Activated CD4-positive, CD25-positive, alpha-beta regulatory T cell treated with anti-CD3 and anti-CD28 coated beads, Interleukin-2, amount 50 U/mL, for 72 hours (primary cell): ENCODE measurements at regions not wholly inside any gene's neighbourhood (a gene's known extent, or its start where the extent isn't known, plus 50 kb on each side); places are given as distances from the start of the nearest gene placed in this dataset.

Experiments used
- DNase-seq: peaks from one replicate; pipeline ENCODE4 v3.0.0; 2021

DNA sequence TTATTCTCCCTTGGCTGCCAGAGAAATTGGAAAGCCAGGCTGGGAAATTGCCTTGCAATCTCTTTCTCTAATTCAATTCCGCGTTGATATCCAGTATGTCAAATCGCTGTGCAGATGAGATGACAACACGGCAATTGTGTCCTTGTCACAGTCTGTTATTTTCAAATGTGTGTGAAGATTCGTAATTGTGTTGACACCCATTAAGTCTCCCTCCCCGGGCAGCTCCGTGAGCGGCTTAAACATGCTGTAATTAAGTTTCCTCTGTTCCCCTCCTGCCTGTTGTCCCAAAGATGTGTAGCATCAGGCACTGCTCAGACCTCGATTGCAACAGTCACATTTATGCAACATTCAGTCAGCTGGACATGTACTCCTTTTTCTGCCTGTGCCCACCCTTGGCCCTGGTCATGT, 209.5 kb downstream of the LPIN1 start:
- no peak for DNase-seq

DNA sequence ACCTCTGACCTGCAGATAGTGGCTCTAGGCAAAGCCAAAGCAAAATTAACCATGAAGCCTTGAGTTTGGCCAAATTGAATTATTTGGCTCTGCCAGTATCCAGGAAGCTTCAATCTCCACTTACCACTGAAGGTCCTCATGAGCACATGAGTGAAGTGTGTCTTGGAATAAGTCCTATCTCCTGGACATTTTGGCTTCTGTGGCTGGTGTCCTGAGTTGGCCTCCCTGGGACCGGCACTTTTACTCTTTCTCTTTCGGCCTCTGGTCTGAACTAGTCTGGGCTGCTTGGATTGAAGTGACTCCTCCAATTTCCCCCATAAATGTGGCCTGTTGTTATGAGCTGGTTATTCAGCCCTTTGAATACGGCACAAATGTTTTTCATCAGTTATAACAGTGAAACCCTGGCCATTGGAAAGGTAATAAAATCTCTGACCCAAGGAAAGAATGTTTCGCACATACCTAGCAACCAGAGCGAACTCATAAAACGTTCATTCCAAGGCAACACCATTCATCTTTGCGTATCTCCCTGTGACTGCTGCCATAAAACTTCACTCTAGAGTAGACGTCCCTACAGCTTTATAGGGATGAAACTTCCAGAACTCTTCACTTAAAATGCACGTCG, 216.4 kb downstream of the LPIN1 start:
- no peak for DNase-seq

DNA sequence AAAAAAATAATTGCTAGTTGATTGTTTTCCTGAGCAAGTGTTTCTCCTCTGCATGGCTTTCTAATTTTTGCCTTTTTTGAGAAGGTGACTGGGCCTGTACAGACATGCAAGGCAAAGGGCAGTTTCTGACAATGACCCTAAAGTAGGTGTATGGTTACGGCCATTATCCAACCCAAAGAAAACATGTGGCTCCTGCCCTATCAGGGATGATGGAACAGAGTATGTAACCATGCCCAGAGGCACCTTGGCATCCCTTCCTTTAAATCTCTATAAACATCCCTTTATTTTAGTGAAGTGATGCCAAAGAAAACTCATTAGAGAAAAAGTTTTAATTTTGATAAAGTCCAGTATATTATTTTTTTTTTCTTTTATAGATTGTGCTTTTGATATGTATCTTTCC, 217.5 kb downstream of the LPIN1 start:
- DNase-seq: no peak

DNA sequence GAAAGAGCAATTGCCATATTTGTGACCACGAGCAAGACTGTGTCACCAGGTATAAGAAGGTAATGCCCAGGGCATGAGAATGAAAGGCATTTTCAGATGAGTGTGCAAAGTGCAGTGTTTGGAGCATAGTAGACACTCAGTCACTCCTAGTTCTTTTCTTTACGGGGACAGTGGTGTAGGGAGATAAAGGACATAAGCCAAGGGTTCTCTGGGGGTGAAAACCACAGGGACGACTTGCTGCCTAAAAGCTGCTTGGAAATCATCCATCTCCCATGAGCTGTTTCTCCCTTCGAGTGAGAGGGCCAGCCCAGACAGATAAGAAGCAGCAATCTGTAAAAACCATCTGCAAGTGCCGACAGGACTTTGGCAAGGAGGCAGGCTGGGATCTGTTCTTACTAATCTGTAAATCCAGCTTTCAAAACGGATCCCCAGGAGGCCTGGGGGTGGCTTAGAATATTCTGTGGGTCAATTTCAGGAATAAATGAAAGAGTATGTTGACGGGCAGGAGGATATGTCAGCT, 221.6 kb downstream of the LPIN1 start:
- DNase-seq: no peak

DNA sequence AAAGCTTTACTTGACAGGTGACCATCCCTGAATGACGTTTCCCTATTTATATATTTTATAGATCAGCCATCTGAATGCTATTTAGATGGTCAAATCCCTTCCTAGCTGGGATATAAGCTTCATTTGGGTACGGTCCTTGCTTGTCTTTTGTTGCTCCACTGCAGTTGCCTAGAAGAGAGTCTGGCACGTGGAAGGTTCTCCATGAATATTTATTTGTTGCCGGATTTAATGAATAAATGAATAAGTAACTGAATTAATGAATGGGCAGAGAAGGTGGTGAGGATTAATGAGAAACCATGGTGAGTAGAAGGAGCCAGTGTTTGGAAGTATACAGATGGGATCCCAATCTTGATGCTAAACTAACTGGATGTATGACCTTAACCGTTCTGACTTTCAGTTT, 222.1 kb downstream of the LPIN1 start:
- DNase-seq: no peak

DNA sequence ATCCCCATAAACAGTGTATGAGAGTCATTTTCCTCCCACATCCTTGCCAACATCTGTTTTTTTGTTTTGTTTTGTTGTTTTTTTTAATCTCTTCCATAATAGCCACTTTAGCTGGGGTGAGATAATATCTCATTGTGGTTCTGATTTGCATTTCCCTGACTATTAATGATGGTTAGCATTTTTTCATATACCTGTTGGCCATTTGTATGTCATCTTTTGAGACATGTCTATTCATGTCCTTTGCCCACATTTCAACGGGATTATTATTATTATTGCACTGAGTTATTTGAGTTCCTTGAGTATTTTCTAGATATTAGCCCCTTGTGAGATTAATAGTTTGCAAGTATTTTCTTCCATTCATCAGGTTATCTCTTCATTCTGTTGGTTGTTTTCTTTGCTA, 223.3 kb downstream of the LPIN1 start:
- DNase-seq: no peak

DNA sequence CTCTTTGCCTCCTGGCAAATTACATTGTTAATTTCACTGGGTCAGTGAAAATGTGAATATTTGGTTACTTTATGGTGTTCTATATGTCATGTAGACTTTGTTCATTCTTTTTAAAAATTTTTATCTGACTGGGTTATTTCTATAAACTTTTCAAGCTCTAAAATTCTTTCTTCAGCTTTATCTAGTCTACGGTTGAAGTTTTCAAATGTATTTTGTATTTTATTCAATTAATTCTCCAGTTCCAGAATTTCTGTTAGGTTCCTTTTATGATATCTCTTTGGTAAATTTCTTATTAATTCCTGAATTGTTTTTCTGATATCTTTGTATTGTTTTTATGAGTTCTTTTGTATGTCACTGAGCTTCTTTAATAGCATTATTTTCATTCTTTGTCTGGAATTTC, 228.1 kb downstream of the LPIN1 start:
- DNase-seq: no peak

DNA sequence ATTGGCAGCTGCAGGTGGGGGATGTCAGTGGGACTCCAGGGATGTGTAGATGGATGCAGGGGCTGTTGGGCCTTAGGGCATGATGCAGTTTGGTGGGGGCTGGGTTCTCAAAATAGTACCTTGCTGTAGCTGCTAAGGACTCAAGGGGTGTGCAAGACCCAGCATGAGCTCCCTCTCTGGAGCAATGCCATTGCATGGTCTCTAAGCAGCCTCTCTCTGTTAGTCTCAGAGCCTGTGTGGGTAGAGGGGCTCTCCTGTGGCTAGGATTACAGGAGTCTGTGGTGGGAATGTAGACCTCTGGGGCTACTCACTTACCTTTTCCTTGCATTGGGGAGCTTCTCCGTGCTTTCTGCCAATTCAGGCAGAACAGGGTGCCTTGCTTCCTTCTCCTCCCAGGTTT, 228.9 kb downstream of the LPIN1 start:
- DNase-seq: no peak

DNA sequence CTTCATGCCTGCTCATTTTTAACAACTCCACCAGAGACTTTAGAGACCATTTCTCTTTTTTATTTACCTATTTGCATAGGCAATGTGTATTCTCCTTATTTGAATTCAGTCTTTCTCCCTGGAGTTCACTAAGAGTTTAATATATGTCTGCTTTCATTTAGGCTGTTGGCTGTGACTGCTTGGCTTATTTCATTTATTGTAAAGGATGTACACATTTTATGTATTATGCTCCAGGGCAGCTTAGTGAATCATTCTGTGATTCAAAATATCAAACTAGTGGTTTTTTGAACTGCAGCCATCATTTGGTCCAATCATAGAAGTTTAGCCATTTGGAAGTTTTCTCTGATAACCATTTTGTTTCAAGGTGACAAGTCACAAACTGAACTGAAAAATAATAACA, 229.6 kb downstream of the LPIN1 start:
- DNase-seq: no peak

DNA sequence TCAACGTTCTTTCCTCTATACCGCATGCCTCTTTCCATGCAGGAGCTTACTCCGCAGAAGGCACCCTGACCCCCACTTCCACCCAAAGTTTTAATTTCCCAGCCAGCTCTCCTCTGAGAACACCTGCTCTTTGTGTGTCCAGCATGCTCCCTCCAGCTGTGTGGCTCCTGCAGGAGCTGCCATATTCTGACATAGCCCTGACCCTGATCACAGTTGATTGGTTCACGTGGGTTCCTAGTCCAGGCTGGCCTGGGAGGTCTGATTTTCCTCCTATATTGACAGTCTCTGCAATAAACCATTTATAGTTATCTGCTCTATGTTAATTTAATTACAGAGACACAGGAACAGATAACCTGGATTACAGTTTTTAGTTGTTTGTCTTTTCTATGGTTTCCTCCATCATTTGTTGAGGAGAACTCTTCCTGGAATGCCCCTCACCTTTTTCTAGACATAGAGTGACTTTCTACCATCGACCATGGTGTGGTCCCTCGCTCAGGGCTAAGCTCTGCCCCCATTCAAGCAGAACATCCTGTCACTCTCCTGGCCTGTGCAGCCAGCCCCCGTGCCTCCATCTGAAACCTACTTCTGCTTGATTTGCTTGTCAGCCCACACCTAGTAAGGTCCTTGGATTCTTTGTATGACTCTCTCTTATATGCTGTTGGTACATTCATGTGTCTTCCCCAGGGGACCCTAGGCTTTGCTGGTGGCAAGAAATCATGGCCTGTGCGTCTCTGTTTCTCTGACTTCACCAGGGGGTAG, 231.5 kb downstream of the LPIN1 start:
- no peak for DNase-seq

DNA sequence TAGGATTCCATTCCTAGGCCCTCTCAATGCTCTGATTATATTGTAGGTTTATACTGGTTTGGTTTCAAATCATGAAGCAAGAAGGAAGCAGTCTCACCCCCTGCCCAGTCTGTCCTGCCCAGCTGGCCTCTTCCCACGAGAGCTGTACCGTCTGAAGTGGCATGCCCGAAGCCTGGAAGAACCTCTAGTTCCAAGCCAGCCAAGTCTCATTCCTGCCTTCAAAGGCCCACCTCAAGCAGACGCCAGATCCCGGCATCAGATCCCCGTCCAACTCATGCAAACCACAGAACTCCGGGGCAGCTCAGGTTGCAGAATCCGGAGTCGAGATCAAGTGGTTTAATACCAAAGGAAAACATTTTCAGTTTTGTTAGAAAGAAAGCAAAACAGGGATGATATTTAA, 234.4 kb downstream of the LPIN1 start:
- no peak for DNase-seq

DNA sequence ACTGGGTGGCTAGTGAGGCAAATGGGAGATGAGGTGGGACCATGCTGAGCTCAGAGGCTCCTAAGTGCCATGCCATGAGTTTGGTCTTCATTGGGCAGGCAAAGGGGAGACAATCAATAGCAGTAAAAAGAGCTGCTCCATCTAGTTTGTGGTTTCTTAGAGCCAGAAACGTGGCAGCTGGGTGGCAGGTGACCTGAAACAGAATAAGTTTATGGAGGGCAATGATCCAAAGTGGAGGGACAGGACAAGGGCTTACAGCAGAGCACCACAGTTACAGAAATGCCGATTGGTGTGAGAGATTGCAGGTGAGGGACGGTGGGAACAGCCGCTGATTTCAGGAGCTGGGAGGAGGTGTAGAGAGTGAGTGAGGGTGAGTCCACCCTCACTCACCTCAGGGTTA, 237.0 kb downstream of the LPIN1 start:
- no peak for DNase-seq

DNA sequence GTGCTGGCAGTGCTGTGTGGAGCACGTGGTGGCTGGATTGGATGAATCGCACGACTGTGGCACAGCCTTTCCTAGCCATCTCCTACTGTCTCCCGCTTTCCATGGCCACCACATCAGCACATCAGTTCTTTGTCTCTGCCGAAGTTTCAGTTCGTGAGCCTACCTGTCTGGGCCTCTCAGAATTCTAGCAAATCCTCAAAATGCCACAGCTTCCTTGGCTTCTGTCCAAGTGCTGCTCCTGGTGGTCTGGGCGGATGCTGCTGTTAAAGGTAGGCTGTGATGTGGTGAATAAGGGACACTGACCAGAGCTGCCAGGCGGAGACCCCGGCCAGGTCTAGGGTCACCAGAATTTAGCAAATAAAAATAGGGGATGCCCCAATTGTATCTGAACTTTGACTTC, 237.4 kb downstream of the LPIN1 start:
- no peak for DNase-seq

DNA sequence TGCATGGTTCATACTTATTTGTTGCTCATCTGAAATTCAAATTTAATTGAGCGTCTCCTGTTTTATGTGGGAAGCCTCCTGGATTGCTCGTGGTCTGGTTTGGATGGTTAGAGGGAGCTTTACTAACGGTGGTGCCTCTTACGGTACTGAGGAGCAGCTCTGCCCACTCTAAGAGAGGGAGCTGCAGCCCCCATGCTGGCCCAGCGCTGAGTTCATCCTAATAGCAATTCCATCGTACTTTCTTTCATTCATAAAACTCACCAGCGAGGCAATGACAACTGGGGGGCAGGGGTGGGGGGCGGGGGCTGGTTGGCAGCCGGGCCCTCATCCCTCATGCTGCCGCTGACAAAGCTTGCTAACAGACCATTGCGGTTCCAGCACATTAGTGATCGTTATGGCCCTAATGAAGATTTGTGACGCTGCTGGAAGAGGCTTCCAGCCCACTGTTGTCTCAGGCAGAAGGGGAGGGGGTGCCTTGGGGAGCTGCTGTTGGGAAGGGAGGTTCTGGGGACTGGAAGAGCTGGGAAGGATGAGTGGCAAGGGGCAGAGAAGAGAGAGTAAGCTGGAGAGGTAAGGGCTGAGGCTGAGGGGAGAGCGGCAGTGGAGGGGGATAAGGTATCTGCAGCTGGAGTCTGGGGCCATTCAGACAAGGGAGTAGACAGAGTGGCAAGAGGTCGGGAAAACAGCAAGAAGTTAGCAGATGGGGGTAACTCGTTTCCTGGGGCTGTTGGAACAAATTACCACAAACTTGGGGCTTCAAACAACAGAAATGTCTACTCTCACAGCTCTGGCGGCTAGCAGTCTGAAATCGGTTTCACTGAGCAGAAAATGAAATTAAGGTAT, 238.1 kb downstream of the LPIN1 start:
- DNase-seq: no peak

DNA sequence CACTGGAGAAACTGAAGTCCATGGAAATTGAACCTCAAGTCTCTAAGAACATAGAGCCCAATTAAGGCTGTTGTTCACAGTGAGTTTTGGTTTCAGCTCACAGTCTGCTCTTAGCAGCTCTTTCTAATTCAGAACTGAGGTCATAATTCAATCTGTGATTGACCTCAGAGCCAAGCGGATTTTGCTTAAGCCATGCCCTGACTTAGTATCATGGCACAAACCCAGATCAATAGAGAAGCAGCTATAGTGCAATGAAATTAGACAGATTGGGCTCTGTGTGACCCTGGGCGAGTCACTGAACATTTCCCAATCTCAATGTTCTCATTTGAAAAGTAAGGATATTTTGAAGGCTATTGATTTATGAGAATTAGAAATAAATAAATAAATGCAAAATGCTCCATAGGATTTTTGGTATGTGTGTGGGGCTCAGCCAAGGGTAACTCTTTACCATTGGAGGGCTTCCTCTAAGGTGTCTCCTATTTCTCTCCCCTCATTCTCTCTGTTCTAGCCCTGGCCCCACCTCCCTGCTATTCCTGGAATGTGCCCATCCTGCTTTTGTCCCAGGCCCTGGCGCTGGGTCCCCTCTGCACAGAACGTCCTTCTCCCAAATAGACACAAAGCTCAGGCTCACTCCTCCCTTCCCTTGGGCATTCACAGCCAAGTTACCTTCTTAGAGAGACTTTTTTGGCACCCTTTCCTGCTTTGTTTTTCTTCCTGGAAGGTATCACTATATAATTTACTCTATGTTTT, 239.6 kb downstream of the LPIN1 start:
- no peak for DNase-seq

DNA sequence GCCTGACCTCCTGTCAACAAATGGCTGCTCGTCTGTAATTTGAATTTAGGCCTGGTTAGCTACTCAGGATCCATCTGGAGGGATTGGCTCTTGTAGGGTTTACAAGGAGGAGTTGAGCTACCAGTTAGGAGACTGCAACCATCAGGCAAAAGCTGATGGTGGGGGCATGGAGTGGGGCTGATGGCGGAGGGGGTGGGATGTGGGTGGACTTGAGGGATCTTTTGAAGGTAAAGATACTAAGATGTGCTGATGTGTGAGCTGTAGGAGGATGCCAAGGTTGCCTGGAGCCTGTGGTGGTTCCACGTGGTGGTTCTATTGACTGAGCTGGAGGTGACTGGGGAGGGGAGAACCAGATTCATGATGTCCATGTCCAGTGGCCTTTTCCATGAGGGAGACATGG, 240.7 kb downstream of the LPIN1 start:
- DNase-seq: no peak

DNA sequence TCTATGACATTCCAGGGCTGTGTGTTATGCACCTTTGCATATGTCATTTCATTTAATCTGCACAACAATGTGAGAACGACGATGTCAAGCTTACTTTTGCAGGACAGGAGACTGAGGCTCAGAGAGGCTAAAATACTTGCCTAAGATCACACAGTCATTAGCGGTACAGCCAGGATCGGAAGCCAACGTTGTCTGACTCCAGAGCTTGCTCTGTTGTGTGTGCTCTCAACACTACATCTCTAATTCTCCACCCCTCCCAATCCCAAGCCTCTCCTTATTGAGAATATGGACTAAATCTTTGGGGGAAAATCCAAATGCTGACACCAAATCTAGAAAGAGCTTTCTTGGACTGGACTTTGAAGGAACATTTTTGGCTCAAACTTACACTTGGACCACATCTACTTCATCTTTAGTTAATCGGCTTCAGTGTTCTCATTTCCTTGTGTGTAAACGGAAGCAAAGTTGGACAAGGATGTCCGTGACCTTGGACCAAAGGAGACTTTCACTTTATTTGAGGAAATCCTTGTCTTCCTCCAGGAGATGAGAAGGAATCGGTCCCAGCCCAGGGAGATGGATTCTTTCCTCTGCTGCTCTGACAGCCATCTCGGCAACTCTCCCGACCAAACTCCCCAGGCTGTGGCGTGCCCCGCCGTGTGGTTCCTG, 242.4 kb downstream of the LPIN1 start:
- no peak for DNase-seq

DNA sequence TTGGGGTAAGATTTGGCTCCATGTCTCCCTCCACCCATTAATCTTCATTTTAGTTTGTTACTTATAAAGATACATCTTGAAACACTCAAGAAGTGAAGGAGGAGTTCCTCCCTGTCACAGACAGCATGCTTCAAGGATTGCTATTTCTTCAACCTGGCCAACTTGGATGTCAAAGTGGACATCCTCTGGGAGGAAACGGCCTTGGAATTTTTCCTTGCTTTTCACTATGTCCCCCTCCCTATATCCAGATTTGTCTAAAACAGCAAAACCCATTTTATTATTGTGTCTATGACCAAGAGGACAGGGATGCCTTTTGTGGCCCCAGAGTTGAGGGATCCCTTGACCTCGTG, 242.9 kb downstream of the LPIN1 start:
- DNase-seq: no peak

DNA sequence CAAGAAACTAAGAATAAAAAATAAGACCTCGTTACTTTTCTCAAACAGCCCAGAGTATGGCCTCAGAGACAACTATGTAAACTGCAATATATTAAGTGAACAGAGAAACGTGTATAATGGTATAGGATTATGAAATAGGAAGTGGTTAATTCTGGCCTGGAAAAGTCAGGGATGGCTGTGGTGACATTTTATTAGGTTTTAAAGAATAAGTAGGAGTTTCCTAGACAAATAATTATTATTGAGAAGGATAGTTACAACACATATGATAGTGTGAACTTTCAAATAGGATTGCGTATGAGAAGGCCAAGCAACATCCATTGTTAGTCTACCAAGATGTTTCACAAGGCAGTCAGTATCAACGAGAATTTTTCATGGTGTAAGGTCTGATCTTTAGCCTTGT, 244.1 kb downstream of the LPIN1 start:
- no peak for DNase-seq

DNA sequence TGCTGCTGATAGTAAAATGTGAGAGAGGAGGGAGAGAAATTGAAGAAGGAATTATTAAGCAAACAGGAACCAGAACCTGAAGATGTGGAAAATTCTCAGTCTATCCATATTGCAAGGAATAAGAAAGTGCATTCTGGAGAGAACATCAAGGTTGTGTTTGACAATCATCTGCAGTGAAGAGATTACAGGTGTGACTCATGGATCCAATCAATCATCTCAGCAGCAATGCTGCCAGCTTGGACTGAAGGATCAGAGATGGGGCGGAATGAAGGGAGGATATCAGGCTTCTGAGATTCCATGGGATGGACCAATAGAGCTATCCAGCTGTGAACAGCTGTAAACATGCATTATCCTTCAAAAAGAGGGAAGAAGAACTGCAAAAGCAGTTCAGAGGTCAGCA, 247.3 kb downstream of the LPIN1 start:
- no peak for DNase-seq

DNA sequence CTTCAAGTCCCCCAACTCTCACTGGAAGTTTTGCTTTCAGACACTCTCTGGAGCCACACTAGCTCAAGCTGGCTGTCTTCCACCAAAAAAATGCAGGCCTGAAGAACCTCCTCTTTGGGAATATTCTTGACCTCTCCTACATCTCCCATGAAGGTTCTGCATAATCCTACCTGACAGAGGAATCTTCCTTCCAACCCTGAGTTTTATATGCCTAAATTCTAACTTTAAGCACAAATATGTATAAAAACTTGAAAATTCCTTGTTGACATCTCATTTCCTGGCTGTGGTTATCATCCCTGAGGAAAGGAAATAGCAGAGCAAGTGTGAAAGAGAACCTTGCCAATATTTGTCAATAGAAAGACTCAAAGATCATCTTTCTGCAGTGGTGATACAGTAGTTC, 249.0 kb downstream of the LPIN1 start:
- no peak for DNase-seq

DNA sequence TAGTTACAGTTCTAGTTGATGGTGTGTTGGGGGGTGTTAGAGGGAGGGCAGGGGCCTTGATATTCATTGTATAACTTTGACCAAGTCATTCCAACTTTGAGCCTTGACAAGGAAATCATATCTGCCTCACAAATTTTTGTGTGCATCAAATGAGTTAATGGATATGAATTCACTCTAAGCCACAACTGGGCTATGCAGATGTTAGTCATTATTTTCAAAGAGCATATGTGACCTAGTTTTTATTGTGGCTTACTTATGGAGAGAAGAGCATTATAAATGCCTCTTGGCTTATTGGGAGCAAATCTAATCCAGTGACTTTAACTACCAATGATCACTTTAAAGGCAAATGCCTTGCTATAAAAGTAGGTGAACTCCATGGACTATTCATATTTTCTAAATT, 250.2 kb downstream of the LPIN1 start:
- no peak for DNase-seq

DNA sequence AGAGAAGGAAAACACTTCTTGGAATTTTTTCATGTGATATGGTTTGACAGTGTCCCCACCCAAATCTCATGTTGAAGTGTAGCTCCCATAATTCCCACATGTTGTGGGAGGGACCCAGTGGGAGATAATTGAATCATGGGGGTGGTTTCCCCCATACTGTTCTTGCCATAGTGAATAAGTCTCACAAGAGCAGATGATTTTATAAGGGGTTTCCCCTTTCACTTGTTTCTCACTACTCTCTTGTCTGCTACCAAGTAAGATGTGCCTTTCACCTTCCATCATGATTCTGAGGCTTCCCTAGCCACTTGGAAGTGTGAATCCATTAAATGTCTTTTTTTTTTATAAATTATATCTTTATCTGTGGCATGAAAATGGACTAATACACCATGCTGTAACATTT, 250.7 kb downstream of the LPIN1 start:
- DNase-seq: no peak
